ENCODE measurements at regions not wholly inside any gene's neighbourhood (a gene's known extent, or its start where the extent isn't known, plus 50 kb on each side); places are given as distances from the start of the nearest gene placed in this dataset.

- Mint-ChIP-seq H3K27me3 (no peaks in the 10 kb centered on the region), H3K4me3 (no peak overlapping the region), H3K4me1 (no peaks in the 10 kb centered on the region), H3K9me3 (peaks cover 0 to 24% of the 10 kb centered on the region in 2 donors), H3K27ac (no peak overlapping the region)
- no peak for DNase-seq
- ATAC-seq: no peak
Observed at GRCh38 chr11:106457727-106458126, 380.3 kb downstream of the AASDHPPT start.

- no peak overlapping the region for H3K4me3 Mint-ChIP-seq
- no peaks in the 10 kb centered on the region for H3K4me1 Mint-ChIP-seq
- H3K27me3 Mint-ChIP-seq: no peaks in the 10 kb centered on the region
- ATAC-seq: no peak
- H3K27ac Mint-ChIP-seq: no peak overlapping the region
- peaks cover 0 to 22% of the 10 kb centered on the region in 2 donors for H3K9me3 Mint-ChIP-seq
- no peak for DNase-seq
Observed at GRCh38 chr11:106459135-106459534, 381.7 kb downstream of the AASDHPPT start.

- no peaks in the 10 kb centered on the region for H3K4me1 Mint-ChIP-seq
- peaks cover 7% of the 10 kb centered on the region in 2 donors for H3K9me3 Mint-ChIP-seq
- no peak overlapping the region for H3K27ac Mint-ChIP-seq
- no peak overlapping the region for H3K4me3 Mint-ChIP-seq
- DNase-seq: no peak
- no peak for ATAC-seq
- no peaks in the 10 kb centered on the region for H3K27me3 Mint-ChIP-seq
Observed at GRCh38 chr11:106461148-106461691, 383.8 kb downstream of the AASDHPPT start.

GRCh38 chr11:106461839-106462545 is 384.5 kb downstream of the AASDHPPT start:
- ATAC-seq (no peak), DNase-seq (no peak)
- Mint-ChIP-seq H3K9me3 (peaks cover 7% of the 10 kb centered on the region in 2 donors), H3K4me3 (no peak overlapping the region), H3K27me3 (no peaks in the 10 kb centered on the region), H3K27ac (no peak overlapping the region), H3K4me1 (no peaks in the 10 kb centered on the region)

- DNase-seq (no peak), ATAC-seq (no peak)
- H3K4me1 Mint-ChIP-seq: no peaks in the 10 kb centered on the region
- no peaks in the 10 kb centered on the region for H3K27me3 Mint-ChIP-seq
- no peak overlapping the region for H3K4me3 Mint-ChIP-seq
- peaks cover 7% of the 10 kb centered on the region in 2 donors for H3K9me3 Mint-ChIP-seq
- H3K27ac Mint-ChIP-seq: no peak overlapping the region
Observed at GRCh38 chr11:106463154-106463553, 385.7 kb downstream of the AASDHPPT start.

GRCh38 chr11:106463796-106464201 is 386.3 kb downstream of the AASDHPPT start:
- Mint-ChIP-seq H3K4me1 (no peaks in the 10 kb centered on the region), H3K27me3 (no peaks in the 10 kb centered on the region), H3K27ac (no peak overlapping the region), H3K9me3 (peaks cover 7% of the 10 kb centered on the region in 2 donors), H3K4me3 (no peak overlapping the region)
- DNase-seq (no peak), ATAC-seq (no peak)

GRCh38 chr11:106464728-106465127 is 387.3 kb downstream of the AASDHPPT start:
- no peaks in the 10 kb centered on the region for H3K4me1 Mint-ChIP-seq
- ATAC-seq: no peak
- no peaks in the 10 kb centered on the region for H3K27me3 Mint-ChIP-seq
- peaks cover 0 to 7% of the 10 kb centered on the region in 2 donors for H3K9me3 Mint-ChIP-seq
- DNase-seq: no peak
- no peak overlapping the region for H3K27ac Mint-ChIP-seq
- H3K4me3 Mint-ChIP-seq: no peak overlapping the region

GRCh38 chr11:106466521-106467080 is 389.1 kb downstream of the AASDHPPT start:
- no peak overlapping the region for H3K4me3 Mint-ChIP-seq
- H3K9me3 Mint-ChIP-seq: peaks cover 0 to 7% of the 10 kb centered on the region in 2 donors
- no peaks in the 10 kb centered on the region for H3K27me3 Mint-ChIP-seq
- DNase-seq: no peak
- no peak overlapping the region for H3K27ac Mint-ChIP-seq
- H3K4me1 Mint-ChIP-seq: no peaks in the 10 kb centered on the region
- no peak for ATAC-seq

GRCh38 chr11:106467501-106467900 is 390.0 kb downstream of the AASDHPPT start:
- H3K4me1 Mint-ChIP-seq: no peaks in the 10 kb centered on the region
- H3K9me3 Mint-ChIP-seq: peaks cover 0 to 7% of the 10 kb centered on the region in 2 donors
- no peaks in the 10 kb centered on the region for H3K27me3 Mint-ChIP-seq
- no peak for ATAC-seq
- no peak overlapping the region for H3K4me3 Mint-ChIP-seq
- DNase-seq: no peak
- no peak overlapping the region for H3K27ac Mint-ChIP-seq

- Mint-ChIP-seq H3K27me3 (no peaks in the 10 kb centered on the region), H3K4me3 (no peak overlapping the region)
Observed at GRCh38 chr11:106468086-106468485, 390.6 kb downstream of the AASDHPPT start.

GRCh38 chr11:106468531-106468930 is 391.1 kb downstream of the AASDHPPT start:
- H3K4me1 Mint-ChIP-seq: no peaks in the 10 kb centered on the region
- no peak overlapping the region for H3K4me3 Mint-ChIP-seq
- H3K9me3 Mint-ChIP-seq: peaks cover 0 to 7% of the 10 kb centered on the region in 2 donors
- H3K27ac Mint-ChIP-seq: no peak overlapping the region
- no peak for DNase-seq
- no peaks in the 10 kb centered on the region for H3K27me3 Mint-ChIP-seq
- ATAC-seq: no peak

More at GRCh38 chr11:106468086-106468485, 390.6 kb downstream of the AASDHPPT start:
- no peak for ATAC-seq
- no peak for DNase-seq
- Mint-ChIP-seq H3K4me1 (no peaks in the 10 kb centered on the region), H3K9me3 (peaks cover 0 to 7% of the 10 kb centered on the region in 2 donors), H3K27ac (no peak overlapping the region)

- Mint-ChIP-seq H3K27me3 (no peaks in the 10 kb centered on the region), H3K27ac (no peak overlapping the region), H3K4me3 (no peak overlapping the region), H3K4me1 (no peaks in the 10 kb centered on the region), H3K9me3 (peaks cover 0 to 3% of the 10 kb centered on the region in 2 donors)
- ATAC-seq (no peak), DNase-seq (no peak)
Observed at GRCh38 chr11:106470230-106470629, 392.8 kb downstream of the AASDHPPT start.

- no peak for ATAC-seq
- no peaks in the 10 kb centered on the region for H3K27me3 Mint-ChIP-seq
- H3K4me3 Mint-ChIP-seq: no peak overlapping the region
- H3K4me1 Mint-ChIP-seq: no peaks in the 10 kb centered on the region
- no peak for DNase-seq
- H3K9me3 Mint-ChIP-seq: no peaks in the 10 kb centered on the region
- H3K27ac Mint-ChIP-seq: no peak overlapping the region
Observed at GRCh38 chr11:106471276-106471675, 393.8 kb downstream of the AASDHPPT start.

- ATAC-seq (no peak), DNase-seq (no peak)
- Mint-ChIP-seq H3K4me1 (no peaks in the 10 kb centered on the region), H3K27me3 (no peaks in the 10 kb centered on the region), H3K27ac (no peak overlapping the region), H3K4me3 (no peak overlapping the region), H3K9me3 (peaks cover 0 to 6% of the 10 kb centered on the region in 2 donors)
Observed at GRCh38 chr11:106473089-106473722, 395.7 kb downstream of the AASDHPPT start.

- DNase-seq (no peak), ATAC-seq (no peak)
- H3K4me1 Mint-ChIP-seq: no peaks in the 10 kb centered on the region
- no peak overlapping the region for H3K4me3 Mint-ChIP-seq
- no peaks in the 10 kb centered on the region for H3K27me3 Mint-ChIP-seq
- no peak overlapping the region for H3K27ac Mint-ChIP-seq
- peaks cover 0 to 6% of the 10 kb centered on the region in 2 donors for H3K9me3 Mint-ChIP-seq
Observed at GRCh38 chr11:106474274-106474673, 396.8 kb downstream of the AASDHPPT start.

GRCh38 chr11:106475181-106475580 is 397.7 kb downstream of the AASDHPPT start:
- Mint-ChIP-seq H3K4me3 (no peak overlapping the region), H3K9me3 (peaks cover 0 to 6% of the 10 kb centered on the region in 2 donors), H3K4me1 (no peaks in the 10 kb centered on the region), H3K27ac (no peak overlapping the region), H3K27me3 (no peaks in the 10 kb centered on the region)
- DNase-seq (no peak), ATAC-seq (no peak)
